Nephron progenitor cell (in vitro differentiated cells): ENCODE measurements at regions not wholly inside any gene's neighbourhood (a gene's known extent, or its start where the extent isn't known, plus 50 kb on each side); places are given as distances from the start of the nearest gene placed in this dataset.

ENCODE experiments used
- DNase-seq: peaks from one replicate; pipeline ENCODE4 v3.0.0; 2021
- H3K27ac Mint-ChIP-seq: 2 replicates; pipeline ENCODE4 v1.8.0; 2021; ENCODE audit warnings: mild to moderate bottlenecking, moderate library complexity, mixed read lengths
- H3K27me3 Mint-ChIP-seq: 2 replicates; pipeline ENCODE4 v1.8.0; 2021; ENCODE audit warnings: mild to moderate bottlenecking, low read depth, mixed read lengths; ENCODE audit not compliant: poor library complexity
- H3K36me3 Mint-ChIP-seq: 2 replicates; pipeline ENCODE4 v1.8.0; 2021; ENCODE audit warnings: low read depth, mixed read lengths
- H3K4me1 Mint-ChIP-seq: 2 replicates; pipeline ENCODE4 v1.8.0; 2021; ENCODE audit warnings: mixed read lengths
- H3K4me3 Mint-ChIP-seq: 2 replicates; pipeline ENCODE4 v1.8.0; 2021; ENCODE audit warnings: mild to moderate bottlenecking, moderate library complexity, mixed read lengths
- H3K9me3 Mint-ChIP-seq: 2 replicates; pipeline ENCODE4 v1.8.0; 2021; ENCODE audit warnings: mild to moderate bottlenecking, moderate library complexity, mixed read lengths
- TF ChIP-seq, protein P1 (sequence below): fragments of 200-600 bp; sonication (generic); IDR thresholded peaks from 2 replicates; pipeline ENCODE4 v1.5.0; 2021; ENCODE audit warnings: antibody characterized with exemption

DNA sequence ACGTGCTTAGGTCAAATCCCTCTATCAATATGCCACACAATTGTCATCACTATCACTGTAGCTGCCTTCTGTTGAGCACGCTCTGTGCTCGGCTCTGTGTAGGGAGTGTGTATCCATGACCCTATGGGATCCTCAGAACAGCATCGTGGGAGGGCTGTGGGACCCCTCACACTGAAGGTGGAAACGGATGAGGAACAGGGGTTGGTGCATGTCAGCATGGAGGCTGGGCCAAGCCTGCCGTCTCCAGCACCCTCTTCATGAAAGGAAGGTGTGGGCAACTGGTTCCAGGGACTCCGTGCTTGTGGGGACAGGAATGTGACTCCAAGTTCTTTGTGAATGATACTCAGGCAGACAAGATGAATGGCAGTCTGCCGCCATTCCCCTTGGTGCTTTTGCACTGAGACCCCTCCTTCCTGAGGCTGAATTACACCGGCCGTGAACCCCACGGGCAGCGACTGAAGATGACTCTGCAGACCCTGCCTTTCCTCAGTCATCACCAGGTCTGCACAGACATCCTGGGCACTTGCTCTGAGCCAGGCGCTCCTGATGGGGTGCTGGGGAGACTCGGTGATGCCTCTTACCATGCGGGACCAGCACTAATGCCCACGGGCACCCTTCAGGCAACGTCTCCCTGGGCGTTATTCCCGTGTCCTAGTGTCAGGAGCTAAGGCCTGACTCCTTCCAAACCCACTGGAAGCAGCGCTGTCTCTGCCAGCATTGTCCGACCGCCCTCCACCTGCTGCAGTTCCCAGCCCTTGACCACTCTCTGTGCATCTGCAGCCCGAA lies 495.2 kb downstream of the TCERG1L start:
- Mint-ChIP-seq H3K4me1 (no peaks in the 10 kb centered on the region), H3K4me3 (no peak overlapping the region), H3K27me3 (peaks cover 10% of the 10 kb centered on the region), H3K9me3 (no peaks in the 10 kb centered on the region), H3K27ac (no peak overlapping the region), H3K36me3 (no peaks in the 10 kb centered on the region)
- TF ChIP-seq, protein P1, sequence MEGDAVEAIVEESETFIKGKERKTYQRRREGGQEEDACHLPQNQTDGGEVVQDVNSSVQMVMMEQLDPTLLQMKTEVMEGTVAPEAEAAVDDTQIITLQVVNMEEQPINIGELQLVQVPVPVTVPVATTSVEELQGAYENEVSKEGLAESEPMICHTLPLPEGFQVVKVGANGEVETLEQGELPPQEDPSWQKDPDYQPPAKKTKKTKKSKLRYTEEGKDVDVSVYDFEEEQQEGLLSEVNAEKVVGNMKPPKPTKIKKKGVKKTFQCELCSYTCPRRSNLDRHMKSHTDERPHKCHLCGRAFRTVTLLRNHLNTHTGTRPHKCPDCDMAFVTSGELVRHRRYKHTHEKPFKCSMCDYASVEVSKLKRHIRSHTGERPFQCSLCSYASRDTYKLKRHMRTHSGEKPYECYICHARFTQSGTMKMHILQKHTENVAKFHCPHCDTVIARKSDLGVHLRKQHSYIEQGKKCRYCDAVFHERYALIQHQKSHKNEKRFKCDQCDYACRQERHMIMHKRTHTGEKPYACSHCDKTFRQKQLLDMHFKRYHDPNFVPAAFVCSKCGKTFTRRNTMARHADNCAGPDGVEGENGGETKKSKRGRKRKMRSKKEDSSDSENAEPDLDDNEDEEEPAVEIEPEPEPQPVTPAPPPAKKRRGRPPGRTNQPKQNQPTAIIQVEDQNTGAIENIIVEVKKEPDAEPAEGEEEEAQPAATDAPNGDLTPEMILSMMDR = no peak
- no peak for DNase-seq

DNA sequence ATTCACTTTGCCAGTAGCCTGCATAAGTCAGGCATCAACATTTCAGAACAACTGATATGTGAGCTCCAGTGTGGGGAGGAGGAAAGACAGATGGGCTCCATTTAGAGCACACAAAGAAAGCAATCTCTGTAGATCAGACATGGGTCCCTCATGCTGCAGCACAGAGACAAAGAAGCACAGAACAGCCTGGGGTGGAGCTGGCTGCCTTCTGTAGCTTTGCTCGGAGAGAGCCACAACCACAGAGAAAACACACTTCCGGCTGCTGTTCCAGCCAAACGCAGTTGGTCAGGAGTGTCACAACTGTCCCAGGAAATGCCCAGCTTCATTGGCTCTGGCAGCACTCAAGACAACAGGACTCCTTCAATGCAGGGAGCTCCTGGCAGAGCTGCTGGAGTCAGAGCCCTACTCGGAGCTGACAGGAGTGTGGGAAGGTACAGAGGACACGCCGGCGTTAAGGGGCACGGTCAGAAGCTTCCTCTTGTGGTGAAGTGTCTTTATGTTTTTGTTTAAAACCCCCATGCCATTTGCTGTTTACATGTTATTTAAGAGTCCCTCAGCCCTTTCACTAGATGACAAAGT lies 494.4 kb downstream of the TCERG1L start:
- H3K4me3 Mint-ChIP-seq = no peak overlapping the region
- peaks cover 11% of the 10 kb centered on the region for H3K27me3 Mint-ChIP-seq
- no peak for DNase-seq
- no peaks in the 10 kb centered on the region for H3K4me1 Mint-ChIP-seq
- no peak overlapping the region for H3K27ac Mint-ChIP-seq
- H3K36me3 Mint-ChIP-seq = no peaks in the 10 kb centered on the region
- H3K9me3 Mint-ChIP-seq = no peaks in the 10 kb centered on the region
- TF ChIP-seq, protein P1 = no peak

DNA sequence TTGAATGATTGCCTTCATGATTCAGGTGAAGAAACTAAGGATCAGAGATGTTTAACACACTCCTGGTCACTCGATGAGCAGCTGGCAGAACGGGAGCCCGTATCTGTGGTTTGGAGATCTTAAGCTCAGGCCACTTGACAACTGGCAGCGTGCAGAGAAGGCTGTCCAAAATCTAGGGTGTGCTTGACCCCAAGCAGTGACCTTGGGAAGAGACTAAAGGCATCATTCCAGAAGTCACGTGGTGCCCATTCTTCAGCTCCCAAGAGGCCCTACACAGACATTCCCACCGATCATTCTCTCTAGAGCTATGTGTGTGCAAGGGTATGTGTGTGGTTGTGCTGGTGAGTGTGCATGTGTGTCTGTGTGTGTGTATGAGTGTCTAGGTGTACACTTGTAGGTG lies 493.8 kb downstream of the TCERG1L start:
- no peak for DNase-seq
- Mint-ChIP-seq H3K9me3 (no peaks in the 10 kb centered on the region), H3K27me3 (peaks cover 10% of the 10 kb centered on the region), H3K4me3 (no peak overlapping the region), H3K36me3 (no peaks in the 10 kb centered on the region), H3K4me1 (no peaks in the 10 kb centered on the region), H3K27ac (no peak overlapping the region)
- TF ChIP-seq, protein P1 = no peak

DNA sequence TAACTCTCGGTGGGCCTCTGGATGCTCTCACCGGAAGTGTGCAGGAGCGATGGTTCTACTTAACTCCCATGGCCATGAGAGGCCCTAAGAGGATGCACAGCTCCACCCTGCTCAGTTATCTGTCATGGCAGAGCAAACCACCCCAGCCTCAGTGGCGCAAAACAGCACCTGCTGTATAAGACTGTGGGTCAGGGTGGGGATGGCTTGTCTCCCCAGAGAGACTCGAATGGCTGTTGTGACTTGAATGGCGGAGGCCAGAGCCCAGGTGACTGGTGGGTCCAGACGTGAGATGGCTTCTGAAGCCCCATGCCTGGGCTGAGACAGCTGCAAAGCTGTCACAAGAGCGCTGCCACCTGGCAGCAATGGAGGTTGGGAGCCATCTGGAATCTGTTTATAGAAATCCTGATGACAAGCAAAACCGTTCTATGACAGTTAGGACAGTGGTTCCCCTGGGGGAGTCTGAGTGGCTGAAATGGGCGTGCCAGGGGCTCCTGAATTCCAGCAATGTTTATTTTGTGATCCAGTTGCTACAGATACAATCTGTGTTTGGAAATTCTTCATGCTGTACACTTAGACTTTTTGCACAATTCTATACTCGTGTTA lies 490.5 kb downstream of the TCERG1L start:
- TF ChIP-seq, protein P1 = no peak
- Mint-ChIP-seq H3K27me3 (peaks cover 9% of the 10 kb centered on the region), H3K27ac (no peak overlapping the region), H3K36me3 (no peaks in the 10 kb centered on the region), H3K9me3 (peaks cover 8% of the 10 kb centered on the region), H3K4me1 (no peaks in the 10 kb centered on the region), H3K4me3 (no peak overlapping the region)
- DNase-seq = no peak

DNA sequence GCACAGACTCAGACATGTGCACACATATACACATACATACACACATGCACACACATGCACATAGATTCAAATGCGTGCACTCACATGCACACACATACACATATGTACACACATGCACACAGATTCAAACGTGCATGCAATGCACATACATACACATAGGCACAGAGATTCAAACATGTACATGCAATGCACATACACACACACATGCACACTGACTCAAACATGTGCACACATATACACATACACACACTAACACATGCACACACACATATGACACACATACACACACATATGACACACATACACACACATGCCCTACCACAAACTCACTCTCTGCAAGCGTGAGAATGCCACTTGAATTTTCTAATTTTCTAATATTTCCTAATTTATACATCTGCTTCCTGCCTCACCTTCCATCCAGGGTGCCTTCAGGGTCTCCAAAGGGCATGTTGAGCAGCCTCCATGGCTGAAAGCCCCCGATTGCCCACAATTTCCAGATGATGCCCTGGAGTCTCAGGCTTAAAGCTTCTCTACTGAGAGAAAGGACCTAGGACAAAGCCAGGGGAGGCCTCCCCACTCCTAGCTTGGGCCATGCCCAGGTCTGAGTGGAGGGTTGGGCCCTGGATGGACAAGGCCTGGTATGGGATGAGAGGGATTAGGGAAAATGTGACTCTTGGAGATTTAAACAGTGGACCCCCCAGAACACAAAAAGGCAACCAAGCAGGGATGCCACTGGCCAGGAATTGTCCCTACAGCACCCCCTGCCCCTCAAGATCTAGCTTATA lies 487.1 kb downstream of the TCERG1L start:
- no peak for DNase-seq
- Mint-ChIP-seq H3K27me3 (peaks cover 11% of the 10 kb centered on the region), H3K27ac (no peak overlapping the region), H3K36me3 (no peaks in the 10 kb centered on the region), H3K4me3 (no peak overlapping the region), H3K9me3 (peaks cover 30% of the 10 kb centered on the region), H3K4me1 (no peaks in the 10 kb centered on the region)
- TF ChIP-seq, protein P1 = no peak
